Right lobe of liver (tissue), 6 donors: ENCODE measurements at regions not wholly inside any gene's neighbourhood (a gene's known extent, or its start where the extent isn't known, plus 50 kb on each side); places are given as distances from the start of the nearest gene placed in this dataset.

Experiments used
- ATAC-seq, 4 donors: fragments of 200-7000 bp; cut with Tn5 transposase; one replicate each; pipeline ENCODE4 v1.9.1; 2020; ENCODE audit warnings: mild to moderate bottlenecking in 4 of 4, moderate library complexity in 4 of 4
- DNase-seq, 3 donors: peaks; one replicate each; pipeline ENCODE4 v3.0.0-alpha.2; 2020
- H3K27ac ChIP-seq, 3 donors: fragments of 200-600 bp; one replicate each; pipeline ENCODE4 v1.8.0; 2022
- H3K27me3 ChIP-seq, 2 donors: fragments of 200-600 bp; one replicate each; pipeline ENCODE4 v1.8.0; 2022
- H3K36me3 ChIP-seq, 4 donors: fragments of 200-600 bp; sonication (generic) in 1 of 4; one replicate each; pipeline versions ENCODE4 v1.5.1 to v1.8.0; 2017 to 2022; ENCODE audit warnings: control low read depth in 1 of 4
- H3K4me1 ChIP-seq, 4 donors: fragments of 200-600 bp; sonication (generic) in 1 of 4; one replicate each; pipeline versions ENCODE4 v1.5.1 to v1.8.0; 2017 to 2022; ENCODE audit warnings: control low read depth in 1 of 4
- H3K4me3 ChIP-seq, 3 donors: fragments of 200-600 bp; one replicate each; pipeline ENCODE4 v1.8.0; 2022
- H3K9me3 ChIP-seq, 4 donors: fragments of 200-600 bp; sonication (generic) in 1 of 4; one replicate each; pipeline versions ENCODE4 v1.5.1 to v1.8.0; 2017 to 2022; ENCODE audit warnings: control low read depth in 1 of 4
- CTCF ChIP-seq, 4 donors: fragments of 200-600 bp in 3 of 4; fragments of 450-650 bp in 1 of 4; IDR thresholded peaks; one replicate each; pipeline versions ENCODE4 v1.5.1 to v1.8.0; 2016 to 2022; ENCODE audit warnings: antibody characterized with exemption in 4 of 4, mild to moderate bottlenecking in 2 of 4
- POLR2A ChIP-seq: fragments of 450-650 bp; IDR thresholded peaks from one replicate; pipeline ENCODE4 v1.6.1; 2017; ENCODE audit warnings: antibody characterized with exemption, mild to moderate bottlenecking
- WGBS: methylation state at CpG from one replicate; pipeline ENCODE4 v1.1.6; 2018; ENCODE audit warnings: low coverage, low lambda C conversion rate; ENCODE audit not compliant: insufficient coverage; ENCODE audit errors: missing lambda C conversion rate; 5-methylcytosine and 5-hydroxymethylcytosine counted together
- intact Hi-C, 2 donors: fragments of 100-400 bp; cut with DNase I; formaldehyde crosslinking; loops; one replicate each; pipeline versions ENCODE4 v1.11.2 to v1.14.1; 2022
- donor health status: DM: no; HTN: yes; CAD: no.
- donor health status: DM: no; HTN: no; CAD: no.
- donor health status: DM: no; HTN: no; CAD: no.
- donor health status: DM: no; HTN: yes; CAD: no.
- donor health status: DM: no; HTN: yes; CAD: no.

- no peak for TF ChIP-seq CTCF (IDR thresholded peaks at IDR 0.05)
- no peak for TF ChIP-seq POLR2A
- Histone ChIP-seq H3K27me3 (no peaks in the 10 kb centered on the region), H3K4me3 (no peak overlapping the region), H3K4me1 (no peaks in the 10 kb centered on the region), H3K27ac (no peak overlapping the region), H3K9me3 (no peaks in the 10 kb centered on the region), H3K36me3 (no peaks in the 10 kb centered on the region)
- 53% methylated on average over 6 of the region's 9 CpGs for WGBS
- intact Hi-C loops: no loop called here
- no peak for DNase-seq
- ATAC-seq: no peak
Observed at GRCh38 chr3:157607826-157608405, 104.7 kb upstream of the VEPH1 start.

- Histone ChIP-seq H3K36me3 (no peaks in the 10 kb centered on the region), H3K27me3 (no peaks in the 10 kb centered on the region), H3K4me1 (no peaks in the 10 kb centered on the region), H3K27ac (no peak overlapping the region), H3K4me3 (no peak overlapping the region), H3K9me3 (no peaks in the 10 kb centered on the region)
- no peak for DNase-seq
- intact Hi-C loops: no loop called here
- no peak for ATAC-seq
- TF ChIP-seq POLR2A (no peak), CTCF (IDR thresholded peaks at IDR 0.05) (peak in 1 of 4 donors; percentile 2)
- WGBS: 42% methylated on average over 4 of the region's 4 CpGs
Observed at GRCh38 chr3:157606852-157607197, 103.6 kb upstream of the VEPH1 start.

GRCh38 chr3:157606011-157606851 lies 103.0 kb upstream of the VEPH1 start:
- H3K4me1 ChIP-seq: no peaks in the 10 kb centered on the region
- no peak overlapping the region for H3K4me3 ChIP-seq
- H3K27ac ChIP-seq: no peak overlapping the region
- peak in 2 of 3 donors; percentile 45 to 61 for DNase-seq
- TF ChIP-seq POLR2A: no peak
- TF ChIP-seq CTCF (IDR thresholded peaks at IDR 0.05): peak; percentile 47 to 75 (median 72)
- no peaks in the 10 kb centered on the region for H3K36me3 ChIP-seq
- H3K9me3 ChIP-seq: no peaks in the 10 kb centered on the region
- peak; percentile 89 to 94 (median 91) for ATAC-seq
- intact Hi-C loops: no loop called here
- H3K27me3 ChIP-seq: no peaks in the 10 kb centered on the region
- WGBS: 34% methylated on average over 10 of the region's 11 CpGs

- no peak overlapping the region for H3K4me3 ChIP-seq
- DNase-seq (no peak), ATAC-seq (no peak)
- intact Hi-C loops: no loop called here
- no peaks in the 10 kb centered on the region for H3K9me3 ChIP-seq
- WGBS: 90% methylated on average over 3 of the region's 3 CpGs
- no peaks in the 10 kb centered on the region for H3K4me1 ChIP-seq
- H3K27me3 ChIP-seq: no peaks in the 10 kb centered on the region
- H3K36me3 ChIP-seq: no peaks in the 10 kb centered on the region
- H3K27ac ChIP-seq: no peak overlapping the region
- TF ChIP-seq CTCF (IDR thresholded peaks at IDR 0.05) (no peak), POLR2A (no peak)
Observed at GRCh38 chr3:157605356-157605755, 102.1 kb upstream of the VEPH1 start.
